HG03039 (cell line): ENCODE measurements at regions not wholly inside any gene's neighbourhood (a gene's known extent, or its start where the extent isn't known, plus 50 kb on each side); places are given as distances from the start of the nearest gene placed in this dataset.
"Not testable (repeated sequence)": the region's sequence is repeated elsewhere in the genome, so short reads cannot be mapped to it uniquely, and the experiment has no call there.

Source experiments
- ATAC-seq: cut with Tn5 transposase; IDR thresholded peaks from one replicate; pipeline ENCODE4 v1.9.1; 2021; ENCODE audit warnings: mild to moderate bottlenecking, moderate library complexity; ENCODE audit not compliant: unreplicated experiment

DNA sequence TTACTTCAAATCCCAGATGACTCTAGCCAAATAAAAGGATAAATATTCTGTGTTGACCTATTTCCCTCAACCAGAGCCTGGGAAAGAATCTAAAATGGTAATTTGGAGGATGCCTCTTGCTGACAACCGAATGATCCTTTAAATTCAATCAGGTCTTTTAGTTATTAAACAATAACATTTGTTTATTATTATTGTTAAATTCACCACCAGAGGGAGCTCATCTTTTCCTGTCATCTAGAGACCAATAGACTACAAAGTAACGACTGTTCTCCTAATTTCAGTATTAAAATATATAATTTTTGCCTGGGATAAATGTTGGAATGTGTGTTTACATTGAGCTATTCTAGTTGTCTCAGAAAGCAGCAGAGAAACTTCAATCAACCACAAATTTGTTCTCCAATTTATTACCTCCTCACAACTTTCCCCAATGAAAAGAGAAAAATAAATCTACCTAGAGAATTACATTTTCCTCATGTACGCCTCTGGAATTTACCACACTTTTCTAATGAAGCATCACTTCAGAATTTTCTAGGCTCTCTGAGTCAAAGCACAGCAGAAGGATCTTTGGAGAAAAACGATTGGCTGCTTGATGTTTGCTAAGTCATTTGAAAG lies 142.7 kb downstream of the SCG2 start:
- ATAC-seq = no peak

GRCh38 chr2:223460209-223460608 lies 142.0 kb downstream of the SCG2 start:
- ATAC-seq = no peak

GRCh38 chr2:223460774-223461211 lies 141.4 kb downstream of the SCG2 start:
- ATAC-seq = no peak

DNA sequence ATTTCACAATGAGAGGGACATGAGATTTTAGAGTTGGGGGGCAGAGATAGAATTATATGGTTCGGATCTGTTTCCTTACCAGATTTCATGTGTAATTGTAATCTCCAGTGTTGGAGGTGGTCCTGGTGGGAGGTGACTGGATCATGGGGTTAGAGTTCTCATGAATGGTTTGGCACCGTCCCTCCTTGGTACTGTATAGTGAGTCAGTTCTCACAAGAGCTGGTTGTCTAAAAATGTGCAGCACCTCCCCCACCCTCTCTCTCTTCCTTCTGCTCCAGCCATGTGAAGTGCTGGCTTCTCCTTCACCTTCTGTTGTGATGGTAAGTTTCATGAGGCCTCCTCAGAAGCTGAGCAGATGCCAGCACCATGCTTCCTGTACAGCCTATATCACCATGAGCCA lies 138.1 kb downstream of the SCG2 start:
- no peak for ATAC-seq

DNA sequence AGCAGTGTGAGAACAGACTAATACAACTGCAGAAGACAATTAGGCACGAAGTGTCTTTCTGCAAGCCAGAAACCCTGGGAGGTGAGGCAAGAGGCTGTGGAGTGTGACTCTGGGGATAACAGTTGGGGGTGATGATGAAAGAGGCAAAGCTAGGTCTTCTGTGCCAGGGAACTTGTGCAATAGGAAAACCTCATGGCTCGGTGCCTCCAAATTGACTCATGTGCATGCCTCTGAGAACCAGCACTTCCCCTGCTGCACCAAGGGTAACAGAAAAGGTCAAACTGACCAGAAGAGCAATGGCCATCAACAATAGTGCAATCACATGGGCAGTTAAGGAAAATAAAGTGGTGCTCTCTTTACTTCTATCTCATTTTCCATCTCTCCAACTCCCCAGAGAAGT lies 136.4 kb downstream of the SCG2 start:
- no peak for ATAC-seq

DNA sequence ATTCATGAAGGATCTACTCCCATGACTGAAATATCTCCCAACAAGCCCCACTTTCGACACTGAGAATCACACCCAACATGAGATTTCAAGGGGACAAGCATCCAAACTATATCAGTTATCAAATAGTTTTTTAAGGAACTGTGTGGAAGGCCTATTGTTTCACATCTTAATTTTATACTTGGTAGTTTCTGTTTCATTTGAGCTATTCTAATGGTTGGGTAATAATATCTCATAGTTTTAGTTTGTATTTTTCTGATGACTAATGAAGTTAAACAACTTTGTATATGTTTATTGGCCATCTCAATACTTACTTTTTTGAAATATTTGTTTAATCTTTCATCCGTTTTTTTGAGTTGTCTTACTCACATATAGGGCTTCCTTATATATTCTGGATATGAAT lies 135.0 kb downstream of the SCG2 start:
- no peak for ATAC-seq

DNA sequence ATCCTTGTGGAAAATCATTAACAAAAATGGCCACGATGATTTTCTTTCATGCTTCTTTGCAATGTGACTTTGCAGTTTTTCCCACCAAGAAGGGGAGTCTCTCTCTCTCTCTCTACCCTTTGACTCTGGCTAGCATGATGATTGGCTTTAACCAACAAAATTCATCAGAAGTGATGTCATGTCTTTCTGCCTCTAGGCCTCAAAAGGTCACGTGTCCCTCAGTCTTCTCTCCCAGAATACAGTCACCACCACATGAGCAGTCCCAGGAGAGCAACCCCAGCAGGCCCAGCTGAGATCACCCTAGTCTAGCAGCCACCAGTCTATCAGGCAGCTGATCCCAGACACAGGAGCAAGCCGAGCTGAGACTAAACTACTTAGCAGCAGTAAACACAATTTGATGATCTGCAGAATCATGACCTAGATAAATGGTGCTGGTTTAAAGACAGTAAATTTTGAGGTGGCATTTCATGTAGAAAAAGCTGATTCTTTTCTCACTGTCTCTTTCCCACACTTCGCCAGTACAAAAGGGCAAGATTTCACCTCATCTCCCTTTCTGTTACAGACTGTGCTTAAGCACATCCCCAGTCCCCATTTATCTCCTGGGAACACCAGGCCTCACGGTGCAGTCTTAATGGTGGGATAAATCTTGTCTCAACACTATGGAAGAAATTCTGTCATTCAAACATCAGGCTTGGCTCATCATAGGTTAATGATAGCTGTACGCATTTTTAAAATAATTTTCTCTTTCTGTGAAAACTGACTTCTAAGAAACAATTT lies 132.7 kb downstream of the SCG2 start:
- ATAC-seq = no peak

DNA sequence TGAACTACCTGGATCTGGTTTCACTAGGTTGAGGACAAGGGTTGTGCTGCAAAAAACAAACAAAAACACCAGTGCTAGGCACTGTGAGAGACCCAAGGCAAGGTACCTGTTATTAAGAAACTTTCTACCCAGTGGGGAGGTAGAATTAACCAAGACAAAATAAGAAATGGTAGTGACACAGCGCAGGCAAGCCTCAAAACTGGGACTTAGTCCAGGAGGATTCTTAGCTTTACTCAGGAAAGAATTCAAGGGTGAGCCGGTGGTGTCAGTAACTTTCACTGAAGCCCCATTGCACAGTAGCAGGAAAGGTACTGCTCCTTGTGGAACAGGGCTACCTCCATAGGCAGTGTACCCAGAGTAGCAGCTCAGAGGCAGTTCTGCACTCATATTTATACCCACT lies 131.6 kb downstream of the SCG2 start:
- ATAC-seq = no peak

DNA sequence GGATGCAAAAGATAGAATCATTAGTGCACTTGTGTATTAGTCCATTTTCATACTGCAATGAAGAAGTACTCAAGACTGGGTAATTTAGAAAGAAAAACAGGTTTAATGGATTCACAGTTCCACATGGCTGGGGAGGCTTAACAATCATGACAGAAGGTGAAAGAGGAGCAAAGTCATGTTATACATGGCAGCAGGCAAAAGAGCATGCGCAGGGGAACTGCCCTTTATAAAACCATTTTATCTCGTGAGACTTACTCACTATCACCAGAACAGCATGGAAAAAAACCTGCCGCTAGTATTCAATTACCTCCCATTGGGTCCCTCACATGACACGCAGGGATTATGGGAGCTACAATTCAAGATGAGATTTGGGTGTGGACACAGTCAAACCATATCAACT lies 129.4 kb downstream of the SCG2 start:
- ATAC-seq = no peak

GRCh38 chr2:223474893-223475292 lies 127.3 kb downstream of the SCG2 start:
- no peak for ATAC-seq

GRCh38 chr2:223475901-223476300 lies 126.3 kb downstream of the SCG2 start:
- ATAC-seq = no peak

DNA sequence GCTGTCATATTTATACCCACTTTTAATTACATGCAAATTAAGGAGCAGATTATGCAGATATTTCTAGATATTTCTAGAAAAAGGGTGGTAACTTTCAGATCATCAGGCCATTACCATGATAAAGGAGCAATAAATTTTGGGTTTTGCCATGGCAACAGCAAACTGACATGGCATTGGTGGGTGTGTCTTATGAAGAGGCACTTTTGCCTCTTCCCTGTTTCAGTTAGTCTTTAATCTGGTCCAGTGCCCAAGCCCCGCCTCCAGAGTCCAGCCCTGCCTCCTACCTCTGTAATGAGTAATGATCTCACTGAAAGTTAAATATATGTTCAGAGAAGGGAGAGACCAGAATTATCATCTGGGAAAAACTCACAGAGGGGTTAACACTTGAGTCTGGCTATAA lies 124.8 kb downstream of the SCG2 start:
- ATAC-seq = no peak

DNA sequence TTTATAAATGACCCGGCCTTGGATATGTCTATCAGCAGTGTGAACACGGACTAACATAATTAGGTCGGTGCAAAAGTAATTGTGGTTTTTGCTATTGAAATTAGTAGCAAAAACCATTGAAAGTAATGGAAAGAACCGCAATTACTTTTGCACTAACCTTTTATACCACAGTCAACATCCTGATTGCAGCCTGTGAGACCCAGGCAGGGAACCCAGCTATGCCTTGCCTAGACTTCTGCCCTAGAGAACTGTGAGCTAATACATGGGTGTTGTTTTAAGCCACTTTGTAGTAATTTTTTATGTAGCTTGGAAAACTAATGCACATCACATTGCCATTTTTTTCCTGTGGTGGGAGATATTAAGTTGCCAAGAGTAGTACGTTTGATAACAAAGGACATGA lies 120.7 kb downstream of the SCG2 start:
- ATAC-seq = no peak

DNA sequence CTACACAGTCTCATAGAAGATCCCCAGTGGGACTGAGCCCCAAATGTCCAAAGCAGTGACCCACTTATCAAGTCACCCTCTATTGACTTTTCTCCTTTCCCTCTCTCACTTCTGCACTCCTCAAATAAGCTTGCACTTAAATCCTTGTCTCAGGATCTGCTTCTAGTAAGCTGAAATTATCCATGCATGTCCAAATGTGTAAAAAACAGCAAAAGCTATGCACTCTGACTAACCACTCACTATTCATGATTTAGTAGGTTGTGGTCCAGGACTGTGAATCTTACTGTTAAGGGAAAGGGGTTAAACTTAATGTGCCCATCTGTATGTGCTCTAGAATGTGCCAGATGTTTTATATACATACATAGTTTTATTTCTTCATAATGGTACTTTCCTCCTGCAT lies 115.4 kb downstream of the SCG2 start:
- no peak for ATAC-seq

- ATAC-seq = no peak
Observed at GRCh38 chr2:223487214-223487846, 114.8 kb downstream of the SCG2 start.

GRCh38 chr2:223488814-223489213 lies 113.3 kb downstream of the SCG2 start:
- no peak for ATAC-seq

DNA sequence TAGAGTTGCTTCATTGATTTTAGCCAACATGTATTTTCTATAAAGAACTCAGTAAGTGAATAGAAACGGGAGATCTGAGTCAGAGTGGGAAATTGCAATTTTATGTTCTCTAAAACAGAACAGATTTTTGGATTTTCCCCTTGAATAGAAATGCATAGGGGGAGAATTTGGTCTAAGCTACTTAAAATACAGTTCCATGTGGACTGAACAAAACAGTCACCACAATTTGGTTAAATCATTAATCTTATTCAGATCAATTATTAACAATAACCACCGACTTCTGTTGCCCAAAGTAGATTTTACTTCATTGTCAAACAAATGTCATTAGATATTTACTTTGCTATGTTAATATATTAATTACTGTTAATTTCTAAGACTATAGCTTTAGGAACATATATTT lies 107.7 kb downstream of the SCG2 start:
- ATAC-seq = no peak

- no peak for ATAC-seq
Observed at GRCh38 chr2:223494942-223495341, 107.2 kb downstream of the SCG2 start.

DNA sequence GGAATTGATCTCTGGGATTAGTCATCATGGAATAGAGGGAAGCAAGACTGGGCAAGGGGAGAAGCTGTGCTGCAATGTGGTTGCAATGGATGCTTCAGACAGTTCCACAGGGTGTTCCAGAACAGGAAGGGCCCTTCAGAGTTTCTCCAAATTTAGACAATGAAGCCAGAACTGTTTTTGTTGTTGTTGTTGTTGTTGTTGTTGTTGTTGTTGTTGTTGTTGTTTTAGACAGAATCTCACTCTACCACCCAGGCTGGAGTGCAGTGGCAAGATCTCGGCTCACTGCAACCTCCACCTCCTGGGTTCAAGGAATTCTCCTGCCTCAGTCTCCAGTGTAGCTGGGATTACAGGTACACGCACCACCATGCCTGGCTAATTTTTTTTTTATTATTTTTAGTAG lies 105.3 kb downstream of the SCG2 start:
- ATAC-seq = not testable (repeated sequence)

DNA sequence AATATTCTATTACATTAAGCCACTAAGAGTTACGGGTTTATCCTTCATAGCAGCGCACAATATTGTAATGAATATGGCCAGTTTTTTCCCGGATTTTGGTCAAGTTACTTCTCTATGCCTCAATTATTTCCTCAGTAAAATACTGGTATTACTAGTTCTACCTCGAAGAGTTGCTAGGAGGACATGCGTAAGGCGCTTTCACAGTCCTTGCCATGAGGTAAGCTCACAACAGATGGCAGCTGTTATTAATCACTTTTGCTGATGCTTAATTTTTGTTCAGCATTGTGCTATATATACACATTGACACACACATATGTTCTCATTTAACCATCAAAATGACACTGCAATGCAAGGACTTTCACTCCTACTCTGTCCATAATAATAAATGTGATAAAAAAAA lies 101.5 kb downstream of the SCG2 start:
- ATAC-seq = no peak

DNA sequence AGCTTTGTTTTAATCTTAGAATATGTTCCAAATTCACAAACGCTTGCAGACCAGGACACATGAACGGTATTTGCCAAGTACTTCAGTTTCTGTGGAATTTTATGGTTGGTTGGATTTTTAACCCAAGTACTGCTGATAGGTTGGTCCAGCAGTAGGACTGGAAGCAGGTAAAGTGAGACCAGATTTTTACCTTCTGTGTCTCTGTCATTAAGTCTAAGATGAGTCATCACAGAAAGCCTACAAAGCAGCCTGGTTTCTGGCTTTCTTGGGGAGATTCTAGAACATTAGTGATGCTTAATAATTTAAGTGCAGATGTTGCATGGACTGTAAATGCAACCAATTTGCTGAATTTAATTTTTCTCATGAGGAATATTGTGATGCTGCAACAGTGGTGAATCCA lies 100.5 kb downstream of the SCG2 start:
- no peak for ATAC-seq

GRCh38 chr2:223503746-223504145 lies 98.4 kb downstream of the SCG2 start:
- ATAC-seq = no peak
